ENCODE measurements at regions not wholly inside any gene's neighbourhood (a gene's known extent, or its start where the extent isn't known, plus 50 kb on each side); places are given as distances from the start of the nearest gene placed in this dataset.
"Not testable (repeated sequence)": the region's sequence is repeated elsewhere in the genome, so short reads cannot be mapped to it uniquely, and the experiment has no call there.

DNA sequence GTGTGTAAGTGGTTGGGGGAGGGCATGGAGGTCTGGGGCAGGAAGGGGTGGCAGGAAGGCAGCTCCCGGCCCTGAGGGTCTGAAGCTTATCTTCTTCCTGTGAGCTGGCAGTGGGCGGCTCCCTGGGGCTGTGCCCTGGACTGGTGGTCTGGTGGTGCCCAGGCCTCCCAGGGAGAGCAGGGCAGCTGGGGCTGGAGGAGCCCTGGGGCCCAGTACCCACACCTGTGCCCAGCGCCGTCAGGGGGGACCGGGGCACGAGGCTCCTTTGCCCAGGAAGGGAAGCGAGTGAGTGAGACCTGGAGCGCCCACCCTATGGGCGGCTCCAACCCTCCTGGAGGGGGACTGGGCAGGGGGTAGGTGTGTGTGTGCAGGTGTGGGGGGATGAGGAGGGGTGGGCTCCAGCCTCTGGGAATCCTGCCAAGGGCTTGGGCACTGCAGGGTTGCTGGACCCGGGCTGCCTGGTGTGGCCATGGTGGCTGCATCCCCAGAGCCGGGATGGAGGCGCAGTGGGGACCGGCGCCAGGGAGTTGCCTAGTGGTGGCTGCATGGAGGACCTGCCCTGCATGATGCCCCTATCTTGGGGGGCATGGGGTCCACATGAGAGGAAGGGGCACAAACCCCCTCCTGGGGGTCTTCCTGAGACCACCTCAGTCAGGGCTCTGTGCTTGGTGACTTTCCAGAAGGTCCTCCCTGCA is 353.6 kb downstream of the TMEM121 start:
- H3F3A ChIP-seq (ENCODE audit: low read length, unreplicated experiment) = no peaks in the 10 kb centered on the region
- no peak overlapping the region for H3K4me2 ChIP-seq (ENCODE audit: low read length)
- no peak overlapping the region for H3K27ac ChIP-seq (ENCODE audit: low read length)
- POLR2A ChIA-PET (ENCODE audit: unreplicated experiment) = no interaction called here
- H3K27me3 ChIP-seq (ENCODE audit: low read length) = peaks cover 22% of the 10 kb centered on the region
- ATAC-seq (no peak), DNase-seq (no peak)
- no peaks in the 10 kb centered on the region for H3K9me2 ChIP-seq (replicated peaks; ENCODE audit: low read length)
- intact Hi-C loops (cut with micrococcal nuclease) = no loop called here
- H3K9me3 ChIP-seq (ENCODE audit: low read length) = no peaks in the 10 kb centered on the region
- H3K36me3 ChIP-seq (ENCODE audit: low read depth, low read length) = no peaks in the 10 kb centered on the region
- H3K9ac ChIP-seq (ENCODE audit: low read length) = no peak overlapping the region
- no peaks in the 10 kb centered on the region for H3K4me1 ChIP-seq (ENCODE audit: insufficient read depth, low read length)
- H3K79me2 ChIP-seq (ENCODE audit: low read length) = no peaks in the 10 kb centered on the region
- BruUV-seq (replicated peaks) = no TSS peak
- no peaks in the 10 kb centered on the region for H4K20me1 ChIP-seq (ENCODE audit: low read length)
- H3K4me3 ChIP-seq (ENCODE audit: low read length) = no peak overlapping the region
- H2AFZ ChIP-seq (ENCODE audit: low read length) = no peak overlapping the region
- CTCF ChIA-PET = no interaction called here
- no peak for TF ChIP-seq EZH2 (IDR thresholded peaks at IDR 0.05; ENCODE audit: low read length, unreplicated experiment)
- TF ChIP-seq, protein P1, sequence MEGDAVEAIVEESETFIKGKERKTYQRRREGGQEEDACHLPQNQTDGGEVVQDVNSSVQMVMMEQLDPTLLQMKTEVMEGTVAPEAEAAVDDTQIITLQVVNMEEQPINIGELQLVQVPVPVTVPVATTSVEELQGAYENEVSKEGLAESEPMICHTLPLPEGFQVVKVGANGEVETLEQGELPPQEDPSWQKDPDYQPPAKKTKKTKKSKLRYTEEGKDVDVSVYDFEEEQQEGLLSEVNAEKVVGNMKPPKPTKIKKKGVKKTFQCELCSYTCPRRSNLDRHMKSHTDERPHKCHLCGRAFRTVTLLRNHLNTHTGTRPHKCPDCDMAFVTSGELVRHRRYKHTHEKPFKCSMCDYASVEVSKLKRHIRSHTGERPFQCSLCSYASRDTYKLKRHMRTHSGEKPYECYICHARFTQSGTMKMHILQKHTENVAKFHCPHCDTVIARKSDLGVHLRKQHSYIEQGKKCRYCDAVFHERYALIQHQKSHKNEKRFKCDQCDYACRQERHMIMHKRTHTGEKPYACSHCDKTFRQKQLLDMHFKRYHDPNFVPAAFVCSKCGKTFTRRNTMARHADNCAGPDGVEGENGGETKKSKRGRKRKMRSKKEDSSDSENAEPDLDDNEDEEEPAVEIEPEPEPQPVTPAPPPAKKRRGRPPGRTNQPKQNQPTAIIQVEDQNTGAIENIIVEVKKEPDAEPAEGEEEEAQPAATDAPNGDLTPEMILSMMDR (conservative IDR thresholded peaks at IDR 0.05; ENCODE audit: low read depth, low read length) = no peak

DNA sequence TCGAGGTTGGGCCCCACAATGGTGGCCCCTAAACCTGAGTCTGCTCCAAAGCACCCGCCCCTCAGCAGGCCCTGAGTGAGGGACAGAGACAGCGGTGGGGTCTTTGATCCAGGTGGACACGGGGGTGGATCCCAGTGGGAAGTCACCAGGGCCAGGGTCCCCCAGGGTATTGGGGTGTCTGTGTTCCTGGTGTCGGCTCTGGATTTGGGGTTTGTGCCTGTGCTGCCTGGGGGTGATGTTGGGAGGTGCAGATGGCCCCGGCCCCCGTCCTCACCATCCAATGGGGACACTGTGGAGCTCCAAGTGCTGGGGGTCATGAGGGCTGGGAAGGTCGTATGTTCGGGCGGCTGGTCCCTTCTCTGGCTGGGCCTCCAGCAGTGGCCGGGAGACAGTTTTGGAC is 354.2 kb downstream of the TMEM121 start:
- Histone ChIP-seq H3K4me3 (ENCODE audit: low read length) (no peak overlapping the region), H3K4me2 (ENCODE audit: low read length) (no peak overlapping the region), H3K4me1 (ENCODE audit: insufficient read depth, low read length) (no peaks in the 10 kb centered on the region), H3K27ac (ENCODE audit: low read length) (no peak overlapping the region), H3K79me2 (ENCODE audit: low read length) (no peaks in the 10 kb centered on the region), H4K20me1 (ENCODE audit: low read length) (no peaks in the 10 kb centered on the region), H3K9ac (ENCODE audit: low read length) (no peak overlapping the region), H3K9me3 (ENCODE audit: low read length) (no peaks in the 10 kb centered on the region), H3K36me3 (ENCODE audit: low read depth, low read length) (no peaks in the 10 kb centered on the region), H2AFZ (ENCODE audit: low read length) (no peak overlapping the region), H3F3A (ENCODE audit: low read length, unreplicated experiment) (no peaks in the 10 kb centered on the region), H3K27me3 (ENCODE audit: low read length) (peaks cover 22% of the 10 kb centered on the region), H3K9me2 (replicated peaks; ENCODE audit: low read length) (no peaks in the 10 kb centered on the region)
- ChIA-PET POLR2A (ENCODE audit: unreplicated experiment) (no interaction called here), CTCF (no interaction called here)
- no peak for DNase-seq
- no peak for ATAC-seq
- intact Hi-C loops (cut with micrococcal nuclease) = no loop called here
- TF ChIP-seq EZH2phosphoT487 (IDR thresholded peaks at IDR 0.05; ENCODE audit: borderline replicate concordance, low read length) (no peak), EZH2 (IDR thresholded peaks at IDR 0.05; ENCODE audit: low read length, unreplicated experiment) (no peak)
- TF ChIP-seq, protein P1 (conservative IDR thresholded peaks at IDR 0.05; ENCODE audit: low read depth, low read length) = no peak
- BruUV-seq (replicated peaks) = no TSS peak

DNA sequence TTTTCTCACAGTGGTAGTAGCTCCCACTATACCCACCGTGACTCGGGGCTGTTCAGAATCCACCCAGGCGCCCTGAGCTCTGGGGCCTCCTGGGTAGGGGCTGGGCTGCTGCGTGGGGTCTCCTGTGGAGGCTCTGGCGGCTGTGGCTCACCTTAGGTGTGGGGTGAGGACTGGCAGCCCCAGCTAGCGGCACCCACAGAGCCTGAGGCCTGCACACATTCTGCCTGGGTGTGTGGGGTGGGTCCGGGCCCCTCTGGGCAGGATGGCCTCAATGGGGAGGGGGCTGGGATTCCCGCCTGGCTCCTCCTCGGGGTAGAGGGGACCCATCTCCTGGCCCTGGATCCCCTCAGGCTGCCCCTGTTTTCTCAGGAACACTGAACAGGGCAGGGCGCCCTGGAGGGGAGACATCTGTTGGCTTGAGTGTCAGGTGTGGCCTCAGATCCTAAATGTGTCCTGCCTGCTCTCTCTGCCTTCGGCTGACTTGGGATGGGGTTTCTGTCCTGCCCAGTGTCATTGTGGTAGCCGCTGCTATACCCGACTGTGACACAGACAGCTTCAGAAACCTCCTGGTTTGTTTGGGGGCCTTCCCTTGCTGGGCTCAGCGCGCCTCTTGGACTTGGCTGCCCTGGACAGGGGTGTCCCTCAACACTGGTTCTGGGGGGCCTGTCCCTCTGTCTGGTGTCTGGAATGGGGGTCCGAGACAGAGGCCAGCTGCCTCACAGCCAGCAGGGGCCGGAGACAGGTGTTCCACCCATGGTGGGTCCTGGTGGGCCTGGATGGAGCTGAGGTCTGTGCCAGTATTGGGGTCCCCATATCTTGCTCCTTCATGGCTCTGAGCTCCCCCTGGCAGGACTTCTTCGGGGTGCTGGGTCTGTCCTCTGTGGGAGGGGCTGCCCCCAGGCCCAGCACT is 354.9 kb downstream of the TMEM121 start:
- DNase-seq (no peak), ATAC-seq (no peak)
- Histone ChIP-seq H3K4me1 (ENCODE audit: insufficient read depth, low read length) (no peaks in the 10 kb centered on the region), H3K27ac (ENCODE audit: low read length) (no peak overlapping the region), H3K27me3 (ENCODE audit: low read length) (peaks cover 22% of the 10 kb centered on the region), H4K20me1 (ENCODE audit: low read length) (no peaks in the 10 kb centered on the region), H3K79me2 (ENCODE audit: low read length) (no peaks in the 10 kb centered on the region), H3F3A (ENCODE audit: low read length, unreplicated experiment) (no peaks in the 10 kb centered on the region), H3K4me2 (ENCODE audit: low read length) (no peak overlapping the region), H3K4me3 (ENCODE audit: low read length) (no peak overlapping the region), H3K9me2 (replicated peaks; ENCODE audit: low read length) (no peaks in the 10 kb centered on the region), H3K9me3 (ENCODE audit: low read length) (no peaks in the 10 kb centered on the region), H2AFZ (ENCODE audit: low read length) (no peak overlapping the region), H3K9ac (ENCODE audit: low read length) (no peak overlapping the region), H3K36me3 (ENCODE audit: low read depth, low read length) (no peaks in the 10 kb centered on the region)
- intact Hi-C loops (cut with micrococcal nuclease) = no loop called here
- ChIA-PET POLR2A (ENCODE audit: unreplicated experiment) (no interaction called here), CTCF (no interaction called here)
- TF ChIP-seq, protein P1 (conservative IDR thresholded peaks at IDR 0.05; ENCODE audit: low read depth, low read length) = no peak
- TF ChIP-seq EZH2 (IDR thresholded peaks at IDR 0.05; ENCODE audit: low read length, unreplicated experiment) (no peak), EZH2phosphoT487 (IDR thresholded peaks at IDR 0.05; ENCODE audit: borderline replicate concordance, low read length) (no peak)
- BruUV-seq (replicated peaks) = no TSS peak

DNA sequence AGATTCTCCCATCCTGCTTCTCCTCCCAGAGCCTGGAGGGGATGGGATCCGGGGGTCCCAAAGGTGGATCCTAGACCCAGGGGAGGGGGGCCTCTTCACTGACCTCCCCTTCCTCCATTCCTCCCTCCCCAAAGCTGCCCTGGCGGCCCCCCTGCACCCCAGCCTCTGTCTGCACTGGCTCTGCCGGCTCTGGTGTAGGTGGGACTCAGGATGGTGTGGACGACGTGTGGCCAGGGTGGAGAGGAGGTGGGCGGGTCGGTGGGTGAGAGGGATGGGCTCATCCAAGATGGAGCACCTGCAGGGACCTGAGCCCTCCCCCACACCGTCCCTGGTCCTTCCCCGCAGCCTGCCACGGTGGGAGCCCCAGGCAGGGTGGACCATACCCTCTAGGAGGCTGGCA is 355.6 kb downstream of the TMEM121 start:
- POLR2A ChIA-PET (ENCODE audit: unreplicated experiment); ATAC-seq; H3K9me3 ChIP-seq (ENCODE audit: low read length); H3K9me2 ChIP-seq (replicated peaks; ENCODE audit: low read length); intact Hi-C loops (cut with micrococcal nuclease); H3K36me3 ChIP-seq (ENCODE audit: low read depth, low read length); H3K9ac ChIP-seq (ENCODE audit: low read length); H3K79me2 ChIP-seq (ENCODE audit: low read length); H3K27ac ChIP-seq (ENCODE audit: low read length); CTCF ChIA-PET; DNase-seq; H3K4me2 ChIP-seq (ENCODE audit: low read length); H3F3A ChIP-seq (ENCODE audit: low read length, unreplicated experiment); H4K20me1 ChIP-seq (ENCODE audit: low read length); BruUV-seq (replicated peaks); H3K4me1 ChIP-seq (ENCODE audit: insufficient read depth, low read length); H3K4me3 ChIP-seq (ENCODE audit: low read length); H2AFZ ChIP-seq (ENCODE audit: low read length): not testable (repeated sequence)
- peaks cover 16% of the 10 kb centered on the region for H3K27me3 ChIP-seq (ENCODE audit: low read length)
